AG10803 (cell line): ENCODE measurements at regions not wholly inside any gene's neighbourhood (a gene's known extent, or its start where the extent isn't known, plus 50 kb on each side); places are given as distances from the start of the nearest gene placed in this dataset.
"Not testable (repeated sequence)": the region's sequence is repeated elsewhere in the genome, so short reads cannot be mapped to it uniquely, and the experiment has no call there.

Source experiments
- DNase-seq: peaks from one replicate; pipeline ENCODE4 v3.0.0; 2010; ENCODE audit warnings: low read depth
- H3K4me3 ChIP-seq: 2 replicates; pipeline ENCODE4 v1.5.1; 2011; ENCODE audit warnings: mild to moderate bottlenecking, low read length, control low read depth
- TF ChIP-seq, protein P1 (sequence below): conservative IDR thresholded peaks from 2 replicates; pipeline ENCODE4 v1.5.1; 2011; ENCODE audit warnings: mild to moderate bottlenecking, low read length, control low read depth, inconsistent platforms

DNA sequence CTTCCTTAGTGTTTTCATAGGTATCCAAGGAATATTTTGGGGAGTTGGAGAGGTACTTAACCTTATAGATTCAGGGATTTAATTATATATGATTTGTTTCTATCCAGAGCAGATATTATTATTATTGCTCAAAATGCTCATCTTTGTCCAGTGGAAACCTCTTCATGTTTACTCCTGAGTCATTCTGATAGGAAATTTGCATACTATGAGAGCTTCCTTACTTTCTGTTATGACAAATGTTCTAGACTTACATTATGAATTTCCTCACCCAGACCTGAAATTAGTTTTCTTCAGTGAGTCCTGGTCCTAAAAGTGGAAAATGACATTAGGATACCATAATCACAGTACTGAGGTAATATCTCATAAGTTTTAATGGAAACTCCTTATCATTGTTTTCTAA lies 57.5 kb upstream of the PLPPR5 start:
- DNase-seq: no peak
- TF ChIP-seq, protein P1, sequence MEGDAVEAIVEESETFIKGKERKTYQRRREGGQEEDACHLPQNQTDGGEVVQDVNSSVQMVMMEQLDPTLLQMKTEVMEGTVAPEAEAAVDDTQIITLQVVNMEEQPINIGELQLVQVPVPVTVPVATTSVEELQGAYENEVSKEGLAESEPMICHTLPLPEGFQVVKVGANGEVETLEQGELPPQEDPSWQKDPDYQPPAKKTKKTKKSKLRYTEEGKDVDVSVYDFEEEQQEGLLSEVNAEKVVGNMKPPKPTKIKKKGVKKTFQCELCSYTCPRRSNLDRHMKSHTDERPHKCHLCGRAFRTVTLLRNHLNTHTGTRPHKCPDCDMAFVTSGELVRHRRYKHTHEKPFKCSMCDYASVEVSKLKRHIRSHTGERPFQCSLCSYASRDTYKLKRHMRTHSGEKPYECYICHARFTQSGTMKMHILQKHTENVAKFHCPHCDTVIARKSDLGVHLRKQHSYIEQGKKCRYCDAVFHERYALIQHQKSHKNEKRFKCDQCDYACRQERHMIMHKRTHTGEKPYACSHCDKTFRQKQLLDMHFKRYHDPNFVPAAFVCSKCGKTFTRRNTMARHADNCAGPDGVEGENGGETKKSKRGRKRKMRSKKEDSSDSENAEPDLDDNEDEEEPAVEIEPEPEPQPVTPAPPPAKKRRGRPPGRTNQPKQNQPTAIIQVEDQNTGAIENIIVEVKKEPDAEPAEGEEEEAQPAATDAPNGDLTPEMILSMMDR: no peak
- H3K4me3 ChIP-seq: no peak overlapping the region

DNA sequence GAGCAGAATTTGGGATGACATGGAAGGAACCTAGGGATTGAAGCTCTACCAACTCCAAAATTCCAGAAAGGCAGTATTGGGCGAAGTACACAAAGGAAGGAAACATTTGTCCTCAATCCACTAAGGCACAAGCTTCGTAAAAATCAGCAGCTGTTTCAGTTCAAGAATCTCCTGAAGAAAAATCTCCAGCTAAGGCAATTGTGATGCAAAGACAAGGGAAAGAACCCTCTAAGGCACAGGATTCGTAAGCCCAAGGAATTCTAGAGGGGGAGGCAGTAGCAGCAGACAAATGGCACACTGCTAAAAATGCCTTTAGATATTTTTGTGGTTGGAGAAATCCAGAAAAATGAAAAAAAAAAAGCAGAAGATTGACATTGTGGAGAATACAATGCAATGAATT lies 64.5 kb upstream of the PLPPR5 start:
- no peak overlapping the region for H3K4me3 ChIP-seq
- DNase-seq: no peak
- TF ChIP-seq, protein P1: no peak

DNA sequence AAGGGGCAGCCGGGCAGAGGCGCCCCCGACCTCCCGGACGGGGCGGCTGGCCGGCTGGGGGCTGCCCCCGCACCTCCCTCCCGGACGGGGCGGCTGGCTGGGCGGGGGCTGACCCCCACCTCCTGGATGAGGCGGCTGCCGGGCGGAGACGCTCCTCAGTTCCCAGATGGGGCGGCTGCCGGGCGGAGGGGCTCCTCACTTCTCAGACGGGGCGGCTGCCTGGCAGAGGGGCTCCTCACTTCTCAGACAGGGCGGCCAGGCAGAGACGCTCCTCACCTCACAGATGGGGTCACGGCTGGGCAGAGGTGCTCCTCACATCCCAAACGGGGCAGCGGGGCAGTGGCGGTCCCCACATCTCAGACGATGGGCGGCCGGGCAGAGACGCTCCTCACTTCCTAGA lies 73.9 kb upstream of the PLPPR5 start:
- H3K4me3 ChIP-seq, DNase-seq: not testable (repeated sequence)

DNA sequence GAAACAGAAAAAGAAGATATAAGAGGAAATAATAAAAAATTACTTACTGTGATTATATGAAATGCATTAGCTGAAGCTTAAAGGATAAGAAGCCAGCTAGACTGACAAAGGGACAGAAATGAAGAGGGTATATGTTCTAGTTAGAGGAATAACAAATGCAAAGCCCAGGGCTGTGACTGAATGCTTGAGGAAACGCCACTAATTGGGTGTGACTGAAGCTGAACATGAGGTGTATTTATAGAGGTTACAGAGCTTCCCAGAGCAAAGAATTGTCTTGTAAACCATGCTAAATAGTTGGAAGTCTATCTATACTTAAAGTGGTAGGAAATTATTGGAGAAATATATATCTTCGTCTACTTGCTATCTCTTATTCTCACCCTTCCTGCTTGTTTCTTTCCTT lies 77.7 kb upstream of the PLPPR5 start:
- TF ChIP-seq, protein P1: no peak
- no peak overlapping the region for H3K4me3 ChIP-seq
- DNase-seq: no peak

DNA sequence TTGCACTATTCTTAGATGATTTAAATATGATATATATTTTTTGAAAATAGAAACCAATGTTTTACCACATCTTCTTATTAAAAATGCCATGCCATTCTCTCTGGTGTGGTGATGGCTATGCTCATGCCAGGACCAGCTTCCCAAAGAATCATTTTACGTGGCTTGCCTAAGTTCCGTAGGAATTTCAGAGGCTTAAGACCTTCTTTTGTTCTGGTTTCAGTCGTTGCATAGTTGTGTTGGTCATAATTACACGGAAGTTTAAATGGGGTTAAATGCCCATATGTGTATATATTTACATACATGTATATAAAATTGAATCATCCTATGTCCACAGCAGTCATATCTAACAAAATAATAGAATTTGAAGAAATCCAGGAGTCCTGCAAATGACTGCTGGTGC lies 78.7 kb upstream of the PLPPR5 start:
- no peak for DNase-seq
- H3K4me3 ChIP-seq: no peak overlapping the region
- TF ChIP-seq, protein P1: no peak

DNA sequence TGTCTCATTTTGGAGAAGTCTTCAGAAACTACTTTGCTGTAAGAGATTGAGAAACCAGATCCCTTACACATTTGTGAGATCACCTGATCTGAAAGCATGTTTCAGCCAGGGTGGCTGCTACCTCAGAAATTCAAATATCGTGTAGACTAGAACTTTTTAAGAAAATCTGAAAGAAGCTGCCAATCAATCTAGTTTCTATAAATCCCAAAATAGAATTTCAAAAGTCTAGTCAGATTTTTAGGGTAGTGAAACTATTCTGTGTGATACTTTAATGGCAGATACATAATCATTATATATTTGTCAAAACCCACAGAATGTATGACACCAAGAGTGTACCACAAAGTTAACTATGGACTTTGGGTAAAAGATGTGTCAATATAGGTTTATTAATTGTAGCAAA lies 79.9 kb upstream of the PLPPR5 start:
- no peak for DNase-seq
- TF ChIP-seq, protein P1: no peak
- no peak overlapping the region for H3K4me3 ChIP-seq

DNA sequence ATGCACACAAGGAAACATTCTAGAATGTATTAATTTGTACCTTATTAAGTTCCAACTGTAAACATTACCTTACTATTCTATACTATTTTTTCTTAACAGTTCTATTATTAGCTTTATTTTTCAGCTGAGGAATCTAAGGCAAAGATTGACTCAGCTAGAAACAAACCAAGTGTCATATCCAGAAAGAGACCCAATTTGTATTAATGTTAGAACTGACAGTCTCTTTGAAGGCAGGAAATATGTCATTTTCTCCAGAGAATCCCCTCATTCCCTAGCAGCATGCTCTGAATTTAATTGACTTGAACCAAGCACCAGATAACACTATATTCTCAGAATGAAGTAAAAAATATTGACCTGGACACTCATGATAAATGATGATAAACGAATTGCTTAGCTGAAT lies 81.4 kb upstream of the PLPPR5 start:
- no peak for DNase-seq
- no peak overlapping the region for H3K4me3 ChIP-seq
- TF ChIP-seq, protein P1: no peak

DNA sequence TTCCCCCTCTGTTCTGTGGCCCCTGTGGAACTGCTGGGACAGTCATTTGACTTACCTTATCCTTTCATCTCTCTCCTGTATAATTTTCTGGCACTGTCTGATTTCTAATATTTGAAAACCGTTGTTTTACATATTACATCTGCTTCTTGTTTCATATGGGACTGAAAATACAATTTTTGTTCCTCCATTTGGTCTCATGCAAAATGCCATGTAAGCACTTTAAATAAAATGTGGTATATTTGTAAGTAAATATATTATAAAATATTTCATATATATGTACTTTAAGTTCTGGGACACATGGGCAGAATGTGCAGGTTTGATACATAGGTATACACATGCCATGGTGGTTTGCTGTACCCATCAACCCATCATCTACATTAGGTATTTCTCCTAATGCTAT lies 93.9 kb upstream of the PLPPR5 start:
- H3K4me3 ChIP-seq: no peak overlapping the region
- DNase-seq: no peak
- TF ChIP-seq, protein P1: no peak
